A673 (cell line): ENCODE measurements at regions not wholly inside any gene's neighbourhood (a gene's known extent, or its start where the extent isn't known, plus 50 kb on each side); places are given as distances from the start of the nearest gene placed in this dataset.

Experiments used
- BruUV-seq: library from RNA; stranded (reverse); fragments of 400-500 nt; replicated peaks from 2 replicates; lab custom pipeline; 2021; lab: Mats Ljungman, UMichigan
- CTCF ChIA-PET: fragments of 300-600 bp; sonication (Branson Sonifier 250); formaldehyde crosslinking; loops from one replicate; lab custom pipeline; 2022; ENCODE audit warnings: antibody characterized with exemption; lab: Charles Lee
- POLR2A ChIA-PET: fragments of 300-600 bp; sonication (Branson Sonifier 250); formaldehyde crosslinking; loops from one replicate; lab custom pipeline; 2022; ENCODE audit warnings: antibody characterized with exemption; ENCODE audit not compliant: low non-redundant PET; lab: Charles Lee
- DNase-seq: peaks from one replicate; pipeline ENCODE4 v3.0.0-alpha.2; 2015; ENCODE audit warnings: low spot score
- H3K27ac ChIP-seq: fragments of 200-600 bp; sonication (generic); 2 replicates; pipeline ENCODE4 v1.5.1; 2016; ENCODE audit warnings: mixed run types, low read depth, mild to moderate bottlenecking, mixed read lengths, antibody characterized with exemption, low read length; ENCODE audit not compliant: poor library complexity, severe bottlenecking
- H3K27me3 ChIP-seq: fragments of 200-600 bp; sonication (generic); replicated peaks from 2 replicates; pipeline ENCODE4 v1.6.1; 2017; ENCODE audit warnings: mixed run types, low read depth, mild to moderate bottlenecking, mixed read lengths, antibody characterized with exemption, low read length; ENCODE audit not compliant: insufficient read depth, poor library complexity
- H3K36me3 ChIP-seq: fragments of 200-600 bp; sonication (generic); 2 replicates; pipeline ENCODE4 v1.6.1; 2016; ENCODE audit warnings: mixed run types, mild to moderate bottlenecking, mixed read lengths, antibody characterized with exemption, low read length; ENCODE audit not compliant: insufficient read depth, poor library complexity, severe bottlenecking
- H3K4me1 ChIP-seq: fragments of 200-600 bp; sonication (generic); 2 replicates; pipeline ENCODE4 v1.6.1; 2017; ENCODE audit warnings: mixed run types, mild to moderate bottlenecking, mixed read lengths, antibody characterized with exemption, low read length; ENCODE audit not compliant: insufficient read depth, poor library complexity, severe bottlenecking
- H3K4me3 ChIP-seq: fragments of 200-600 bp; sonication (generic); 2 replicates; pipeline ENCODE4 v1.5.1; 2016; ENCODE audit warnings: low read depth, mixed run types, mild to moderate bottlenecking, mixed read lengths, low read length; ENCODE audit not compliant: poor library complexity, severe bottlenecking
- H3K9me3 ChIP-seq: fragments of 200-600 bp; sonication (generic); 2 replicates; pipeline ENCODE4 v1.6.1; 2016; ENCODE audit warnings: mixed run types, low read depth, mild to moderate bottlenecking, mixed read lengths, antibody characterized with exemption, low read length; ENCODE audit not compliant: poor library complexity, severe bottlenecking
- CTCF ChIP-seq: fragments of 300-800, 200-600 bp; sonication (generic); conservative IDR thresholded peaks from 2 replicates; pipeline ENCODE4 v1.5.1; 2017; ENCODE audit warnings: low read depth, mild to moderate bottlenecking, antibody characterized with exemption, low read length, moderate library complexity, mixed read lengths
- EZH2 ChIP-seq: fragments of 200-600 bp; sonication (generic); IDR thresholded peaks from 2 replicates; pipeline ENCODE4 v1.6.1; 2017; ENCODE audit warnings: borderline replicate concordance, low read depth, mild to moderate bottlenecking, mixed read lengths, antibody characterized with exemption, low read length; ENCODE audit not compliant: poor library complexity, severe bottlenecking
- intact Hi-C: fragments of 100-400 bp; cut with micrococcal nuclease; formaldehyde crosslinking; loops from one replicate; pipeline ENCODE4 v1.10.0; 2022; ENCODE audit not compliant: unreplicated experiment

- DNase-seq = no peak
- CTCF ChIA-PET = no interaction called here
- no peaks in the 10 kb centered on the region for H3K9me3 ChIP-seq
- no peak overlapping the region for H3K4me3 ChIP-seq
- intact Hi-C loops = no loop called here
- H3K27ac ChIP-seq = no peak overlapping the region
- POLR2A ChIA-PET = no interaction called here
- TF ChIP-seq EZH2 = no peak
- no peak for TF ChIP-seq CTCF
- no peaks in the 10 kb centered on the region for H3K27me3 ChIP-seq
- peaks cover 11% of the 10 kb centered on the region for H3K4me1 ChIP-seq
- H3K36me3 ChIP-seq = no peaks in the 10 kb centered on the region
- BruUV-seq = no TSS peak
These were observed 122.0 kb upstream of the TMEM170B start for GRCh38 chr6:11415557-11415956.

- Histone ChIP-seq H3K27me3 (no peaks in the 10 kb centered on the region), H3K4me3 (no peak overlapping the region), H3K9me3 (no peaks in the 10 kb centered on the region), H3K4me1 (peaks cover 11% of the 10 kb centered on the region), H3K27ac (no peak overlapping the region), H3K36me3 (no peaks in the 10 kb centered on the region)
- intact Hi-C loops = no loop called here
- CTCF ChIA-PET = no interaction called here
- TF ChIP-seq EZH2 (no peak), CTCF (no peak)
- BruUV-seq = no TSS peak
- POLR2A ChIA-PET = no interaction called here
- no peak for DNase-seq
These were observed 123.2 kb upstream of the TMEM170B start for GRCh38 chr6:11414176-11414963.

- H3K4me1 ChIP-seq = peaks cover 11% of the 10 kb centered on the region
- no peak overlapping the region for H3K27ac ChIP-seq
- intact Hi-C loops = no loop called here
- no TSS peak for BruUV-seq
- H3K4me3 ChIP-seq = no peak overlapping the region
- POLR2A ChIA-PET = no interaction called here
- H3K27me3 ChIP-seq = no peaks in the 10 kb centered on the region
- no peaks in the 10 kb centered on the region for H3K9me3 ChIP-seq
- no peaks in the 10 kb centered on the region for H3K36me3 ChIP-seq
- CTCF ChIA-PET = interaction anchor here (1.4 kb wide), 1 partner anchor 241 kb away, joined by 3 read pairs; no protein-coding TSS in a partner anchor
- DNase-seq = no peak
- TF ChIP-seq CTCF = no peak
- TF ChIP-seq EZH2 = no peak
These were observed 123.8 kb upstream of the TMEM170B start for GRCh38 chr6:11413728-11414127.
